Testis (tissue), 2 donors: ENCODE measurements at regions not wholly inside any gene's neighbourhood (a gene's known extent, or its start where the extent isn't known, plus 50 kb on each side); places are given as distances from the start of the nearest gene placed in this dataset.
"Not testable (repeated sequence)": the region's sequence is repeated elsewhere in the genome, so short reads cannot be mapped to it uniquely, and the experiment has no call there.

ENCODE experiments used
- DNase-seq: peaks from one replicate; pipeline ENCODE4 v3.0.0-alpha.2; 2019
- H3K27ac ChIP-seq, 2 donors: fragments of 200-600 bp; sonication (generic); one replicate each; pipeline ENCODE4 v1.5.1; 2019
- H3K27me3 ChIP-seq: fragments of 200-600 bp; sonication (generic); one replicate; pipeline ENCODE4 v1.5.1; 2019
- H3K36me3 ChIP-seq: fragments of 200-600 bp; sonication (generic); one replicate; pipeline ENCODE4 v1.5.1; 2017; ENCODE audit warnings: low read depth; ENCODE audit errors: missing control alignments
- H3K4me1 ChIP-seq: fragments of 200-600 bp; sonication (generic); one replicate; pipeline ENCODE4 v1.5.1; 2019
- H3K4me3 ChIP-seq, 2 donors: fragments of 200-600 bp; sonication (generic); one replicate each; pipeline ENCODE4 v1.5.1; 2017 to 2019
- H3K9me3 ChIP-seq: fragments of 200-600 bp; sonication (generic); one replicate; pipeline ENCODE4 v1.5.1; 2017
- POLR2A ChIP-seq: fragments of 450-650 bp; IDR thresholded peaks from one replicate; pipeline ENCODE4 v1.6.1; 2017; ENCODE audit warnings: antibody characterized with exemption, mild to moderate bottlenecking, moderate library complexity
- WGBS, 2 donors: methylation state at CpG; one replicate each; pipeline ENCODE4 v1.1.5; 2018; 5-methylcytosine and 5-hydroxymethylcytosine counted together
- intact Hi-C: fragments of 100-400 bp; cut with DNase I; formaldehyde crosslinking; loops from one replicate; pipeline ENCODE4 v1.15.1; 2023; ENCODE audit warnings: low total_unique reads
- TF ChIP-seq, protein P1 (sequence below), 3 experiments: fragments of 450-650 bp in 2 of 3; fragments of 200-600 bp in 1 of 3; sonication (generic) in 1 of 3; IDR thresholded peaks; one replicate each; pipeline ENCODE4 v1.5.1; 2016 to 2019; ENCODE audit warnings: antibody characterized with exemption in 3 of 3, mild to moderate bottlenecking in 2 of 3, moderate library complexity in 1 of 3

DNA sequence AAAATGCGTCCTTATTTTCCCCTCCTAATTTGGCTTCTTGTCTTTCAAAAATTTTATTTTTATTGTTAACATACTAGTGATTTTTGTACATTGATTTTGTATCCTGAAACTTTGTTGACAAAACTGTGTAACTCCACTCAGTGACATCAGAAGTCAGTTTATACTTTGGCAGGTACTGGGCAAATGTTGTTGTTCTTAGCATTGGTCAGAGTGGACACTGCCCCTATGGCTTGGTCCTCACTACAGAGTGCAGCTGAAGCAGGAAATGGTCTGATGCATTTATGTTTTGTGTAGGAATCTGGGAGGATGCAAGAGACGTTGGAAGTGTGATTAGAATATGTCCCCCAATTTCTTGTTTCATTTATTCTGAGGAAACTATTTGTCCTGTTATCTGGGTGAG, 205.5 kb upstream of the CENPE start:
- Histone ChIP-seq H3K4me3 (no peak overlapping the region), H3K27me3 (no peaks in the 10 kb centered on the region), H3K4me1 (no peaks in the 10 kb centered on the region), H3K9me3 (no peaks in the 10 kb centered on the region), H3K27ac (no peak overlapping the region), H3K36me3 (no peaks in the 10 kb centered on the region)
- intact Hi-C loops, result no loop called here
- 71 to 83% methylated on average over 2 of the region's 2 CpGs for WGBS, 2 donors
- DNase-seq, result no peak
- TF ChIP-seq POLR2A, result no peak
- TF ChIP-seq, protein P1, sequence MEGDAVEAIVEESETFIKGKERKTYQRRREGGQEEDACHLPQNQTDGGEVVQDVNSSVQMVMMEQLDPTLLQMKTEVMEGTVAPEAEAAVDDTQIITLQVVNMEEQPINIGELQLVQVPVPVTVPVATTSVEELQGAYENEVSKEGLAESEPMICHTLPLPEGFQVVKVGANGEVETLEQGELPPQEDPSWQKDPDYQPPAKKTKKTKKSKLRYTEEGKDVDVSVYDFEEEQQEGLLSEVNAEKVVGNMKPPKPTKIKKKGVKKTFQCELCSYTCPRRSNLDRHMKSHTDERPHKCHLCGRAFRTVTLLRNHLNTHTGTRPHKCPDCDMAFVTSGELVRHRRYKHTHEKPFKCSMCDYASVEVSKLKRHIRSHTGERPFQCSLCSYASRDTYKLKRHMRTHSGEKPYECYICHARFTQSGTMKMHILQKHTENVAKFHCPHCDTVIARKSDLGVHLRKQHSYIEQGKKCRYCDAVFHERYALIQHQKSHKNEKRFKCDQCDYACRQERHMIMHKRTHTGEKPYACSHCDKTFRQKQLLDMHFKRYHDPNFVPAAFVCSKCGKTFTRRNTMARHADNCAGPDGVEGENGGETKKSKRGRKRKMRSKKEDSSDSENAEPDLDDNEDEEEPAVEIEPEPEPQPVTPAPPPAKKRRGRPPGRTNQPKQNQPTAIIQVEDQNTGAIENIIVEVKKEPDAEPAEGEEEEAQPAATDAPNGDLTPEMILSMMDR (IDR thresholded peaks at IDR 0.05), result no peak

DNA sequence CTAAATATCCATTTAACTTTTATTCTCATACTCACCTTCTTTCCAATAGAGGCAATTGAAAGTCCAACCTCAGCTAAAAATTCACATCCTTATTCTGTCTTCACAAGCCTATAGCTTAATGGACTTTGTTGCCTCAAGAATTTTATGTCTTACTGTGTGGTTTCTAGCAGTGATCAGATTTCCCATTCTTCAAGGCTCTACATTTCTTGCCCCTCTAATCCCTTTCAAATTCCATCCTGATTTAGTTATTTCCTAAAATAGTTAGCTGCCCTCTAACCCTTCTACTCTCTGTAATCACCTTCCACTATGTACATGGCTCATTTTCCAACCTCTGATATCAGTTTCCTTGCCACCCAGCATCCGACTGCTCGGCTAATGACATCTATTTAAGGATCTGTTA, 204.1 kb upstream of the CENPE start:
- DNase-seq, result no peak
- Histone ChIP-seq H3K36me3 (no peaks in the 10 kb centered on the region), H3K27ac (no peak overlapping the region), H3K4me3 (no peak overlapping the region), H3K27me3 (no peaks in the 10 kb centered on the region), H3K4me1 (no peaks in the 10 kb centered on the region), H3K9me3 (no peaks in the 10 kb centered on the region)
- TF ChIP-seq, protein P1 (IDR thresholded peaks at IDR 0.05), result no peak
- TF ChIP-seq POLR2A, result no peak
- WGBS, 2 donors, result 76 to 79% methylated on average over 2 of the region's 2 CpGs
- intact Hi-C loops, result no loop called here

DNA sequence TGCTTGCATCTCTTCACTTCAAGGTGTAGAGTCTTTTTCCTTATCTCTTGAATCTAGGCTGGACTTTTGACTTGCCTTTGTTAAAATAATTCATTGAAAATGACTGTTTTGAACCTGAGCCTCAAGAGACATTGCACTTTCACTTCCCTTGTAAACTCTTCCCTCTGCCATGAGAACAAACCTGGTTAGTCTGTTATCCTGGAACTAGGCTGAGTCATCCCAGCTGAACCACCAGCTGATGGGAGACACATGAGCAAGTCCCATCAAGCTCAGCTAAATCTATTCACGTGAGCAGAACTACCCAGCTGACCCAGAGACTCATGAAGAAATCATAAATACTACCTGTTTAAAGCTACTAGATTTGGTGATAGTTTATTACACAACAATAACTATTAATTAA, 202.3 kb upstream of the CENPE start:
- DNase-seq, result no peak
- 33 to 63% methylated on average over 1 of the region's 1 CpG for WGBS, 2 donors
- intact Hi-C loops, result no loop called here
- Histone ChIP-seq H3K4me1 (no peaks in the 10 kb centered on the region), H3K27ac (no peak overlapping the region), H3K9me3 (no peaks in the 10 kb centered on the region), H3K4me3 (no peak overlapping the region), H3K27me3 (no peaks in the 10 kb centered on the region), H3K36me3 (no peaks in the 10 kb centered on the region)
- TF ChIP-seq, protein P1 (IDR thresholded peaks at IDR 0.05), result no peak
- no peak for TF ChIP-seq POLR2A

DNA sequence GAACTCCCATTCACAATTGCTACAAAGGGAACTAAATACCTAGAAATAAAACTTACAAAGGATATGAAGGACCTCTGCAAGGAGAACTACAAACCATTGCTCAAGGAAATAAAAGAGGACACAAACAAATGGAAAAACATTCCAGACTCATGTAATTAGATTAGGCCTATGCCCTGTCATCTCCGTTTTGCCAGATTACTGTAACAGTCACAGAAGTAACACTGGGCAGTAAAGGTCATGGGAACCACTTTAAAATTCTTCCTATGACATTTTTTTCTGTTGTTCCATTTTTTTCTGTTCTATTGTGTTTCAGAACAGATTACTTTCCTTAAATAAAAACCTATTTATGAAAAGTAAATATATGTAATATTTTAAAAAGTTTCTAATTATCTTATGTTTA, 199.4 kb upstream of the CENPE start:
- H3K4me1 ChIP-seq, result no peaks in the 10 kb centered on the region

DNA sequence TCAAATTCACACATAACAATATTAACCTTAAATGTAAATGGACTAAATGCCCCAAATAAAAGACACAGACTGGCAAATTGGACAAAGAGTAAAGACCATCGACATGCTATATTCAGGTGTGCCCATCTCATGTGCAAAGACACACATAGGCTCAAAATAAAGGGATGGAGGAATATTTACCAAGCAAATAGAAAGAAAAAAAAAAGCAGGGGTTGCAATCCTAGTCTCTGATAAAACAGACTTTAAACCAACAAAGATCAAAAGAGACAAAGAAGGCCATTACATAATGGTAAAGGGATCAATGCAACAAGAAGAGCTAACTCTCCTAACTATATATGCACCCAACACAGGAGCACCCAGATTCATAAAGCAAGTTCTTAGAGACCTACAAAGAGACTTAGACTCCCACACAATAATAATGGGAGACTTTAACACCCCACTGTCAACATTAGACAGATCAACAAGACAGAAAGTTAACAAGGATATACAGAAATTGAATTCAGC, 189.4 kb upstream of the CENPE start:
- H3K4me1 ChIP-seq, H3K27ac ChIP-seq, H3K27me3 ChIP-seq, H3K36me3 ChIP-seq, H3K4me3 ChIP-seq, H3K9me3 ChIP-seq, DNase-seq, intact Hi-C loops: not testable (repeated sequence)
- WGBS, 2 donors, result 88 to 100% methylated on average over 1 of the region's 1 CpG

More for the DNA sequence above, 199.4 kb upstream of the CENPE start:
- no peak for TF ChIP-seq POLR2A
- TF ChIP-seq, protein P1 (IDR thresholded peaks at IDR 0.05), result no peak
- WGBS, 2 donors, result 60 to 63% methylated on average over 1 of the region's 1 CpG
- H3K9me3 ChIP-seq, result no peaks in the 10 kb centered on the region
- intact Hi-C loops, result no loop called here
- H3K36me3 ChIP-seq, result no peaks in the 10 kb centered on the region
- DNase-seq, result no peak
- H3K27ac ChIP-seq, result no peak overlapping the region
- no peaks in the 10 kb centered on the region for H3K27me3 ChIP-seq
- no peak overlapping the region for H3K4me3 ChIP-seq

DNA sequence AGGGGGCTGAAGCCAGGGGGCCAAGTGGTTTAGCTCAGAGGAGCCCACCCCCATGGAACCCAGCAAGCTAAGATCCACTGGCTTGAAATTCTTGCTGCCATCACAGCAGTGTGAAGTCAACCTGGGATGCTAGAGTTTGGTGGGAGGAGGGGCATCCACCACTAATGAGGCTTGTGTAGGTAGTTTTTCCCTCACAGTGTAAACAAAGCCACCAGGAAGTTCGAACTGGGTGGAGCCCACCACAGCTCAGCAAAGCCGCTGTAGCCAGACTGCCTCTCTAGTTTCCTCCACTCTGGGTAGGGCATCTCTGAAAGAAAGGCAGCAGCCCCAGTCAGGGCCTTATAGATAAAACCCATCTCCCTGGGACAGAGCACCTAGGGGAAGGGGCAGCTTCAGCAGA, 187.4 kb upstream of the CENPE start:
- intact Hi-C loops, H3K4me1 ChIP-seq, H3K27me3 ChIP-seq: not testable (repeated sequence)

More for the DNA sequence above, 187.4 kb upstream of the CENPE start:
- H3K27ac ChIP-seq, H3K9me3 ChIP-seq, H3K4me3 ChIP-seq, DNase-seq, H3K36me3 ChIP-seq: not testable (repeated sequence)
- WGBS, 2 donors, result 78% methylated on average over 2 of the region's 2 CpGs; no CpG with 5 or more reads in 1 of the 2 donors
